ENCODE measurements at regions not wholly inside any gene's neighbourhood (a gene's known extent, or its start where the extent isn't known, plus 50 kb on each side); places are given as distances from the start of the nearest gene placed in this dataset.
A peak's percentile ranks its signal among the peaks of the same experiment; 100 is the strongest.
"Not testable (repeated sequence)": the region's sequence is repeated elsewhere in the genome, so short reads cannot be mapped to it uniquely, and the experiment has no call there.

GRCh38 chrX:37922928-37923327, 75.6 kb upstream of the DYNLT3 start:
- H3K27me3 ChIP-seq (replicated peaks in 1 of 7): peaks cover 0 to 18% (median 0%) of the 10 kb centered on the region in 7 donors
- no peak for DNase-seq
- H3K27ac ChIP-seq: no peak overlapping the region
- H3K4me3 ChIP-seq: no peak overlapping the region
- no peaks in the 10 kb centered on the region for H3K4me1 ChIP-seq
- WGBS, 5 donors: 60 to 93% (median 65%) methylated on average over 1 of the region's 1 CpG
- TF ChIP-seq CTCF (IDR thresholded peaks at IDR 0.05 in 8 of 11, conservative IDR thresholded peaks at IDR 0.05 in 3 of 11) (no peak), POLR2A (IDR thresholded peaks at IDR 0.05) (no peak), POLR2AphosphoS5 (IDR thresholded peaks at IDR 0.05) (no peak)
- intact Hi-C loops (cut with DNase I; ENCODE audit: low total_unique reads): no loop called here
- H3K36me3 ChIP-seq: no peaks in the 10 kb centered on the region
- H3K9me3 ChIP-seq: peaks cover 0 to 15% (median 2%) of the 10 kb centered on the region in 8 donors

- not testable (repeated sequence) for H3K27ac ChIP-seq
Measured at GRCh38 chrX:37925761-37926160, 78.4 kb upstream of the DYNLT3 start.

GRCh38 chrX:37926700-37927099, 79.3 kb upstream of the DYNLT3 start:
- intact Hi-C loops (cut with DNase I; ENCODE audit: low total_unique reads): loop anchor here (5.0 kb wide), 1 partner anchor 241 kb away; no protein-coding TSS in a partner anchor
- Histone ChIP-seq H3K9me3 (no peaks in the 10 kb centered on the region), H3K27me3 (replicated peaks in 1 of 7) (peaks cover 0 to 18% (median 0%) of the 10 kb centered on the region in 7 donors), H3K36me3 (no peaks in the 10 kb centered on the region), H3K4me1 (no peaks in the 10 kb centered on the region), H3K4me3 (no peak overlapping the region), H3K27ac (no peak overlapping the region)
- WGBS, 5 donors: 9 to 19% (median 11%) methylated on average over 2 of the region's 2 CpGs
- TF ChIP-seq POLR2AphosphoS5 (IDR thresholded peaks at IDR 0.05) (no peak), CTCF (IDR thresholded peaks at IDR 0.05 in 8 of 11, conservative IDR thresholded peaks at IDR 0.05 in 3 of 11) (peak in 10 of 11 experiments; percentile 18 to 51 (median 41)), POLR2A (IDR thresholded peaks at IDR 0.05) (no peak)
- DNase-seq: no peak

More at GRCh38 chrX:37925761-37926160, 78.4 kb upstream of the DYNLT3 start:
- intact Hi-C loops (cut with DNase I; ENCODE audit: low total_unique reads): loop anchor here (5.0 kb wide), 1 partner anchor 242 kb away; no protein-coding TSS in a partner anchor
- not testable (repeated sequence) for H3K4me1 ChIP-seq, H3K9me3 ChIP-seq, H3K36me3 ChIP-seq, DNase-seq, H3K4me3 ChIP-seq
- H3K27me3 ChIP-seq (replicated peaks in 1 of 7): peaks cover 0 to 18% (median 0%) of the 10 kb centered on the region in 7 donors
- WGBS, 5 donors: 70 to 92% (median 82%) methylated on average over 4 of the region's 4 CpGs

GRCh38 chrX:37942170-37942569, 64.2 kb upstream of the SYTL5 start:
- WGBS, 5 donors: 57 to 74% (median 61%) methylated on average over 2 of the region's 2 CpGs
- intact Hi-C loops (cut with DNase I; ENCODE audit: low total_unique reads): no loop called here
- no peak for DNase-seq

More at GRCh38 chrX:37942170-37942569, 64.2 kb upstream of the SYTL5 start:
- H3K27me3 ChIP-seq (replicated peaks in 1 of 7): no peaks in the 10 kb centered on the region
- no peak overlapping the region for H3K27ac ChIP-seq
- H3K4me1 ChIP-seq: no peaks in the 10 kb centered on the region
- no peak for TF ChIP-seq POLR2AphosphoS5 (IDR thresholded peaks at IDR 0.05)
- TF ChIP-seq POLR2A (IDR thresholded peaks at IDR 0.05): no peak
- no peak for TF ChIP-seq CTCF (IDR thresholded peaks at IDR 0.05 in 8 of 11, conservative IDR thresholded peaks at IDR 0.05 in 3 of 11)
- no peaks in the 10 kb centered on the region for H3K9me3 ChIP-seq
- H3K4me3 ChIP-seq: no peak overlapping the region
- H3K36me3 ChIP-seq: no peaks in the 10 kb centered on the region

All from spleen (tissue), 11 donors.